Immature natural killer cell (primary cell): ENCODE measurements at regions not wholly inside any gene's neighbourhood (a gene's known extent, or its start where the extent isn't known, plus 50 kb on each side); places are given as distances from the start of the nearest gene placed in this dataset.

Experiments
- DNase-seq, 3 donors: peaks; one replicate each; pipeline ENCODE4 v3.0.0; 2022; ENCODE audit warnings: mixed read lengths in 1 of 3
- H3K27ac Mint-ChIP-seq, 6 donors: one replicate each; pipeline ENCODE4 v1.8.0; 2020; ENCODE audit warnings: mixed read lengths in 6 of 6, mild to moderate bottlenecking in 5 of 6, inconsistent platforms in 4 of 6, moderate library complexity in 3 of 6
- H3K27me3 Mint-ChIP-seq, 3 donors: one replicate each; pipeline ENCODE4 v1.8.0; 2020 to 2021; ENCODE audit warnings: low read depth in 3 of 3, mild to moderate bottlenecking in 3 of 3, mixed read lengths in 3 of 3, moderate library complexity in 3 of 3, inconsistent platforms in 1 of 3
- H3K36me3 Mint-ChIP-seq, 3 donors: one replicate each; pipeline ENCODE4 v1.8.0; 2020; ENCODE audit warnings: mixed read lengths in 3 of 3, inconsistent platforms in 2 of 3, mild to moderate bottlenecking in 2 of 3
- H3K4me1 Mint-ChIP-seq, 2 donors: one replicate each; pipeline ENCODE4 v1.8.0; 2020; ENCODE audit warnings: inconsistent platforms in 2 of 2, mild to moderate bottlenecking in 2 of 2, mixed read lengths in 2 of 2, moderate library complexity in 1 of 2
- H3K4me3 Mint-ChIP-seq, 5 donors: one replicate each; pipeline ENCODE4 v1.8.0; 2020; ENCODE audit warnings: mild to moderate bottlenecking in 5 of 5, mixed read lengths in 5 of 5, inconsistent platforms in 3 of 5, moderate library complexity in 3 of 5
- H3K9me3 Mint-ChIP-seq, 6 donors: one replicate each; pipeline ENCODE4 v1.8.0; 2020; ENCODE audit warnings: mild to moderate bottlenecking in 6 of 6, mixed read lengths in 6 of 6, inconsistent platforms in 4 of 6, moderate library complexity in 3 of 6

DNA sequence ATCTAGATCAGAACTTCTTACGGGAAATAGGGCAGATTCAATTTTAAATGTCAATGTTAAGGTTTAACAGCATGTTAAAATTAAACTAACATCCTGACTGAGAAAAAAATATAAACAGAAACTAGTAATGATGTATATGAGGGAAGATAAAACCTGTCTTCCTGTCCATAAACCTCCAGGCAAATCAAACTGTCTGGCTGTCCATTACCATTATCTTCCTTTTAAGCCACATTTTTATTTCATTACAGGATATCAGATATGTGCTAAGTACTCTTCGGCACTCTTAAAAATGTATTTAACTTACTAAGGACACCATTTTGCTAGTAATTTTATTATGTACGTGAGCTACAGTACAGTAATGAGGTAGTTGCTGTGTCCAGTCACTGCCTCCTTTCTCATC is 1461.7 kb upstream of the ALCAM start:
- H3K27ac Mint-ChIP-seq = no peak overlapping the region
- DNase-seq = no peak
- H3K9me3 Mint-ChIP-seq = peaks cover 0 to 33% (median 14%) of the 10 kb centered on the region in 6 donors
- H3K4me1 Mint-ChIP-seq = no peaks in the 10 kb centered on the region
- H3K27me3 Mint-ChIP-seq = peaks cover 0 to 2% (median 0%) of the 10 kb centered on the region in 3 donors
- no peak overlapping the region for H3K4me3 Mint-ChIP-seq
- no peaks in the 10 kb centered on the region for H3K36me3 Mint-ChIP-seq

DNA sequence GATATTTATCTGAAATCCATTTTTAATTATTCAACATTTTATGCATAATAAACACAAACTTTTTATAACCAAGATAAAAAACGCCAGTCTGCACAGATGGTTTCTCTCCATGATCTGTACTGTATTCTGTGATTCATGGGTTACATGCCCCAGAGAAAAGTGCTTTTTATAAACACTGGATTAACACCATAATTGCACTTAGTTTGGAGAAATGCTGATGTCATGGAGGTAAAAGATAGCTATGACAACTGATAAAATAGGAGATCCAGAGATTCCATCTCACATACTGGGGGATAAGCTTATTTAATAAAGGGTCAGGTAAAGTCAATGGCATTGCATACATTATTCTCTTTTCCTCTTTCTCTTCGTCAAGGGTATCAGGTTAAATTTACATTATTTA is 1460.4 kb upstream of the ALCAM start:
- no peak overlapping the region for H3K27ac Mint-ChIP-seq
- DNase-seq = no peak
- no peak overlapping the region for H3K4me3 Mint-ChIP-seq
- H3K4me1 Mint-ChIP-seq = no peaks in the 10 kb centered on the region
- H3K36me3 Mint-ChIP-seq = no peaks in the 10 kb centered on the region
- H3K9me3 Mint-ChIP-seq = peaks cover 0 to 35% (median 13%) of the 10 kb centered on the region in 6 donors
- peaks cover 0 to 2% (median 0%) of the 10 kb centered on the region in 3 donors for H3K27me3 Mint-ChIP-seq

DNA sequence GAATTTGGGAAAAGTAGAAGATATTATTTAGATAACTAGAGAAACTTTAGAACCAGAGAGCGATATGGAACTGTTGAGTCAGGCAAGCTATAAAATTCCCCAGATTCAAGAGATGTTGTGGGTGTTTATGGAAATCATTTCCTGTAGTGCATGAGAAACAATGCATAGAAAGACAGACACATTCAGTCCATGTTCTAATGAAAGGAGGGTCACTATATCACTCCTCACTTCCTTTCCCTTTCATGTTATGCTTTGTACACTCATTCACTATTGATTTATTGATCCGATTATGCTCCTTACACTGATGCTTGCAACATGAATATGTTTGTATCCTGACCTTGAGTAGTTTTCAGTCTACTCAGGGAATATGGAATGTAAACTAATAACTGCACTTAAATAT is 1459.9 kb upstream of the ALCAM start:
- Mint-ChIP-seq H3K4me1 (no peaks in the 10 kb centered on the region), H3K9me3 (peaks cover 0 to 32% (median 10%) of the 10 kb centered on the region in 6 donors), H3K27ac (no peak overlapping the region), H3K36me3 (no peaks in the 10 kb centered on the region), H3K27me3 (peaks cover 0 to 2% (median 0%) of the 10 kb centered on the region in 3 donors), H3K4me3 (no peak overlapping the region)
- no peak for DNase-seq

DNA sequence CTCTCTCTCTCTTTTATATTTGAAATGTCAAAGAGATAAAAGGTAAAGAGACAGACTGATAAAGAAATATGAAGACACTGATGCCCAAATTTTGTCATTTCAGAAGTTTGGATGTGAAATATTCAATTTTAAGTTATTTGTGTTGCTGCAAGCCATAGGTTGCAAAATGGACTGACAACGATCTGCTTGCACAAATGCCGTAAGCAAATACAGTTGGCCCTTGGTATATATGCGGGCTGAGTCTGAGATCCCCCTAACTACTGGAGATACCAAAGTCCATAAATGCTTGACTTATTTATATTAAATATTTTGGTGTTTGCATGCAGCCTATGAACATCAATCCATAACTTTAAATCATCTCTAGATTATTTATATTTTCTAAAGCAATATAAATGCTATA is 1459.1 kb upstream of the ALCAM start:
- H3K27ac Mint-ChIP-seq = no peak overlapping the region
- H3K9me3 Mint-ChIP-seq = peaks cover 0 to 26% (median 5%) of the 10 kb centered on the region in 6 donors
- peaks cover 0 to 2% (median 0%) of the 10 kb centered on the region in 3 donors for H3K27me3 Mint-ChIP-seq
- H3K4me1 Mint-ChIP-seq = no peaks in the 10 kb centered on the region
- no peaks in the 10 kb centered on the region for H3K36me3 Mint-ChIP-seq
- no peak for DNase-seq
- H3K4me3 Mint-ChIP-seq = no peak overlapping the region

DNA sequence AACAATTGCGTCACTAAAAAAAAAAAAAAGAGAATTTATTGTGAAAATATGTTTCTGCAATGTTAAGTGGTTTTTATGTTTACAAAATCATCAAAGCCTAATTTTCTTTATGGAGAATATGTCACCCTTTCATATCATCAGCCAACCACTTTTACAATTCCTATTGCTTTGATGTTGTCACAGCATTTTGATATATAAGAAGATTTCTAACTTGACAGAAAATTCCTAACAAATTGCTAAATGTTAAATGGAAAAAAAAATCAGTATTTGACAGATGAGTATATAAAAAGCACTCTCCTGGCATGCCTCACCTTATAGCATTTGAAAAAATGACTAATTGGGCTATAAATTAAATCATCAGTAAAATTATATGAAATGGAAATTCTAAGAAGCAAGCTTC is 1457.3 kb upstream of the ALCAM start:
- Mint-ChIP-seq H3K9me3 (peaks cover 0 to 18% (median 2%) of the 10 kb centered on the region in 6 donors), H3K4me1 (no peaks in the 10 kb centered on the region), H3K36me3 (no peaks in the 10 kb centered on the region), H3K27me3 (peaks cover 0 to 2% (median 0%) of the 10 kb centered on the region in 3 donors), H3K27ac (no peak overlapping the region), H3K4me3 (no peak overlapping the region)
- DNase-seq = no peak

DNA sequence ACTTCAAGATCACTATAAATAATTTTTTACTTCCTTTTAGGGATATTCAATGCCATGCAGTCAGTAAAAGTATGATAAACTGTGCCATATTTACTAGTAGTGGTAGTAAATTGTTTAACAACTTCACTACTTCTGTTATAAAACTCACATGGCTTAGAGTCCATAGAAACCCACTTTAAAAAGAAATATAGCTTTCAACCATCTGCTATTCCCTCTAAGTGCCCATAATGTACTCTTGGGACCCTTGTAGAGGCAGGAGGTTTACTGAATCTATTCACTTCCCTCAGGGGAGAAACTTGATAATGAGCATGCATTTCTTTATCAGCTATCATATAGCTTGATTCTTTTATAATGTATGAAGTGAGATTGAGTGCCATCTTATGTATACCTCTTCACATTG is 1448.4 kb upstream of the ALCAM start:
- no peak overlapping the region for H3K4me3 Mint-ChIP-seq
- H3K27ac Mint-ChIP-seq = no peak overlapping the region
- H3K9me3 Mint-ChIP-seq = peaks cover 0 to 2% (median 1%) of the 10 kb centered on the region in 6 donors
- H3K27me3 Mint-ChIP-seq = no peaks in the 10 kb centered on the region
- no peak for DNase-seq
- no peaks in the 10 kb centered on the region for H3K36me3 Mint-ChIP-seq
- H3K4me1 Mint-ChIP-seq = no peaks in the 10 kb centered on the region

DNA sequence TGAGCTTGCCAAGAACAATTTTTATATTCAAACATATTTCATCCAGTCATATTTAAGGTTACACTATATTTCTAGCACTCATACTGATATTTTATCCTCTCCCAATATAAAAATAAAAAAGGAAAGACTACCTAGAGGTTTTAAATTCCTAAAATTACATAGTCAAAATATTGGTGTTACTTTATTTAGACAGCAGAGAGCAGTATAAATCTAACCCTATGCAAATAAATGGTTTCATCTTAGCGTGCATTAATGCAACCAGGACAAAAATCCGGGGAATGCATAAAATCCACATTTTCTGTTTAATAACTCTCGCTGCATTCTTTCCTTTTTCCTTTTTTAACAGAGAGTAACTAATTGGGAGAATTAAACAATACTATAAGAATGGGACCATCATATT is 1447.4 kb upstream of the ALCAM start:
- Mint-ChIP-seq H3K36me3 (no peaks in the 10 kb centered on the region), H3K27ac (no peak overlapping the region), H3K27me3 (no peaks in the 10 kb centered on the region), H3K4me1 (no peaks in the 10 kb centered on the region), H3K4me3 (no peak overlapping the region), H3K9me3 (peaks cover 0 to 5% (median 2%) of the 10 kb centered on the region in 6 donors)
- DNase-seq = no peak

DNA sequence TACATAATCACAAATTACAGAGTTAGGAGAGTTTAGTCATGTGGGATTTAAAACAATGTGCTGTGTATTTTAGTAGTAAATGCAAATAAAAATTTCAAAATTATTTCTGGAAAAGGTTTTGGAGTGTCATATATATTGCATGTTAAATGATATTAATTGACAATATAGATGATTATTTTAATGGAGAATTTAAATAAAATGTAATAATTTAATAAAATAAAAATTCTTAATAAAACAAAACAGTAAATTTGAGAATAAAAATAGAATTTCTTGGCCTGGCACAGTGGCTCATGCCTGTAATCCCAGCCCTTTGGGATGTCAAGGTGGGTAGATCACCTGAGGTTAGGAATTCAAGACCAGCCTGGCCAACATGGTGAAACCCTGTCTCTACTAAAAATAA is 1442.8 kb upstream of the ALCAM start:
- DNase-seq = no peak
- H3K27me3 Mint-ChIP-seq = no peaks in the 10 kb centered on the region
- no peaks in the 10 kb centered on the region for H3K36me3 Mint-ChIP-seq
- H3K4me1 Mint-ChIP-seq = no peaks in the 10 kb centered on the region
- peaks cover 5 to 23% (median 12%) of the 10 kb centered on the region in 6 donors for H3K9me3 Mint-ChIP-seq
- no peak overlapping the region for H3K27ac Mint-ChIP-seq
- no peak overlapping the region for H3K4me3 Mint-ChIP-seq

DNA sequence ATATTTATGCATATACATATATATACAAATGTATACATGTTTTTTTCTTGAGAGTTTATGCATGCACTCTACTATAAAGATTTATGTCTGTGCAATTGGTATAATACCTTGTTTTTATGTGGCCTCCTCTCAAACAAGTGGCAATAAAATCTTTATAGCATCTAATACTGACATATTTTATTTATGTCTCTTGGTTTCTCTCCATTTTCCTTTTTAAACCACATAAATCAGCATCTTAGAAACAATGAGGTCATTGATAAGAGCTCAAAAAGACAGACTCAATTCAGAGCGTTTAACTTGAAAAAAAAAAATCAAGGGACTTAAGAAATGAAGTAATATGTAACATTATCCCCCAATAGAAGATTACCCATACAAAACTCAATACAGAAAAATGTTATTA is 1442.2 kb upstream of the ALCAM start:
- H3K4me3 Mint-ChIP-seq = no peak overlapping the region
- H3K4me1 Mint-ChIP-seq = no peaks in the 10 kb centered on the region
- H3K27me3 Mint-ChIP-seq = no peaks in the 10 kb centered on the region
- no peak overlapping the region for H3K27ac Mint-ChIP-seq
- H3K36me3 Mint-ChIP-seq = no peaks in the 10 kb centered on the region
- DNase-seq = no peak
- H3K9me3 Mint-ChIP-seq = peaks cover 5 to 29% (median 12%) of the 10 kb centered on the region in 6 donors

DNA sequence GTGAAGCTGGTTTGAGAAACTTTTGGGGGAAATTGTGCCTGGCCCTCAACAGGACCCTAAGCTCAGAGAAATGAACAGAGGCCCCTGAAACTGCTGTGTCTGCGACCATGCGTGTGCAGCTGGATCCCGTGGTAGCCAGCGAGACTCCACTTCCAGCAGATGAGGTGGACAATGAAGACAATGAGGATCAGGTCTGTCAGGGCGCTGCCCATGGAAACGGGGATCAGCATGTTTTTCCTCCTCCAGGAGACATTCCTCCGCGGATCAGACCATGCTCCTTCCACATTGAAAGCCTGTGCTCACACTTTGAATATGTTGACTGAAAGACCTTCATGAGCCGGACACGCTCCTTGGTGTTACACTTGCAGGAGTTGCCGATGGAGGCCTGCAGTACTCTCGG is 1439.8 kb upstream of the ALCAM start:
- Mint-ChIP-seq H3K36me3 (no peaks in the 10 kb centered on the region), H3K27ac (no peak overlapping the region)

DNA sequence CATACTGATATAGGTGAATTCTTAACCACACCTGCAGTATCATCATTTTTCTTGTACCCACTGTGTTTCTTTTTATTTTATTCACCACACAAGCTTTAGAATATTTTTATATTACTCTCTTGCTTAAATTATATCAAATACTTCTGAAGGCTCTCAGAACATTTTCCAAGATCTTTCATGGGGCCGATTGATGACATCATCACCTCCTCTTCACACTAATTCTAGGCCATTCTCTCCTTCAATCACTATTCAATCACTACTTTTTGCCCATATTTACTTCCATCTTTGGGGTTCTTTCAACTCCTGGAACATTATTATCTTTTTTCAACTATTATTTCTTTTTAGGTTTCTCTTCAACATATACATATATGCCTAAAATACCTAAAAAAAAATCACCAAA is 1438.8 kb upstream of the ALCAM start:
- H3K4me1 Mint-ChIP-seq = no peaks in the 10 kb centered on the region
- DNase-seq = no peak
- H3K27ac Mint-ChIP-seq = no peak overlapping the region
- H3K4me3 Mint-ChIP-seq = no peak overlapping the region
- H3K27me3 Mint-ChIP-seq = no peaks in the 10 kb centered on the region
- H3K36me3 Mint-ChIP-seq = no peaks in the 10 kb centered on the region
- H3K9me3 Mint-ChIP-seq = peaks cover 6 to 30% (median 17%) of the 10 kb centered on the region in 6 donors

More for the DNA sequence above, 1439.8 kb upstream of the ALCAM start:
- Mint-ChIP-seq H3K4me1 (no peaks in the 10 kb centered on the region), H3K4me3 (no peak overlapping the region), H3K9me3 (peaks cover 6 to 30% (median 18%) of the 10 kb centered on the region in 6 donors), H3K27me3 (no peaks in the 10 kb centered on the region)
- DNase-seq = no peak

DNA sequence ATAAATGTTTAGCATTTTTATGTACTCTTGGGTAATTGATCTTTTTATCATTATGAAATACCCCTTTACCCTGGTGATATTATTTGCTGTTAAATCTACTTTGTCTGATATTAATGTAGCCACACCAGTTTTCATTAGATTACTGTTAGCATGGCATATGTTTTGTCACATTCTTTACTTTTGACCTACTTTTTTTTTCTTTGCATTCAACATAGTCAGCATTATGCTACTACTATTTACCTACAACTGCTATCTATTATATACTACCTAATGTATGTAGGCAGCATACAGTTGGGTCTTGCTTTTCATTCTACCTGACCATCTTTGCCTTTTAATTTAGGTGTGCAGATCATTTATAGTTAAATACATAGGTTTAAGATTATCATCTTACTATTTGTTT is 1429.6 kb upstream of the ALCAM start:
- no peak overlapping the region for H3K4me3 Mint-ChIP-seq
- H3K9me3 Mint-ChIP-seq = peaks cover 4 to 16% (median 14%) of the 10 kb centered on the region in 6 donors
- H3K27me3 Mint-ChIP-seq = no peaks in the 10 kb centered on the region
- no peaks in the 10 kb centered on the region for H3K36me3 Mint-ChIP-seq
- no peak overlapping the region for H3K27ac Mint-ChIP-seq
- H3K4me1 Mint-ChIP-seq = no peaks in the 10 kb centered on the region
- no peak for DNase-seq

DNA sequence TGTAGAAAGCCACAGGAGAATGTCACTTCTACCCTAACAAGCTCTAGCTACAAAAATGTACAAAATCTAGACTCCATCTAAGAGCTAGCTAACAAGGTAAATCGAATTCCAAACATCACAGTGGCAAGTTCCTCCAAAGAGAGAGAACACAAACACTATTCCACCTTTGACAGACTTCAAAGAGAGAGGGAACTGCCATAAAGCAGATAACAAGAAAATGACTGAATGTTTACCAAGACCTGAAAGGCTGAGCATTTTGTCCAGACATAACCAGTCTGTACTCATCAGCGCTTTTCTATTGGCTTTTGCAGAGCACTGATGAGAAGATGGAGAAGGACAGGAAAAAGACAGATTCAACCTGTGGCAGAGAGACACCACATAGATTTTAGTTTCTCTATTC is 1419.6 kb upstream of the ALCAM start:
- Mint-ChIP-seq H3K36me3 (no peaks in the 10 kb centered on the region), H3K4me3 (no peak overlapping the region), H3K4me1 (no peaks in the 10 kb centered on the region), H3K27me3 (no peaks in the 10 kb centered on the region), H3K27ac (no peak overlapping the region), H3K9me3 (peaks cover 0 to 14% (median 3%) of the 10 kb centered on the region in 6 donors)
- no peak for DNase-seq

DNA sequence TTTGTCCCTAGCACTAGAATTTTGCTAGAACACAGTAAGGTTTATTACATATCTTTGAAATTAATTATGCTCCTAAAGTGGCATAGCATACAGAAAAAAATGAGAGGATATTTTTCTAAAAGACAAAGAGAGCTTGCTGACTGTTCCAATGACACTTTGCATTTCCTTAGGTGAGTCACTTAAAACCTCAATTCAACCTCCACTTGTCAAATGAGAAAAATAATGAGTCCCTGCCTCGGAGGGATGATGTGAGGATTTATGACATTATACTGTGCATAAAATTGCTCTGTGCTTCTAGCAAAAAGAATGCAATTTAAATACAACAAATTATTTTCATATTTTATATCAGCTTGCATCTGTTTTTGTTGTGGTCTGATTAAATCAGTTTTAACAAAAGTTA is 1417.0 kb upstream of the ALCAM start:
- no peaks in the 10 kb centered on the region for H3K36me3 Mint-ChIP-seq
- no peak for DNase-seq
- H3K9me3 Mint-ChIP-seq = peaks cover 4 to 12% (median 9%) of the 10 kb centered on the region in 6 donors
- H3K27ac Mint-ChIP-seq = no peak overlapping the region
- no peaks in the 10 kb centered on the region for H3K27me3 Mint-ChIP-seq
- no peak overlapping the region for H3K4me3 Mint-ChIP-seq
- H3K4me1 Mint-ChIP-seq = no peaks in the 10 kb centered on the region

DNA sequence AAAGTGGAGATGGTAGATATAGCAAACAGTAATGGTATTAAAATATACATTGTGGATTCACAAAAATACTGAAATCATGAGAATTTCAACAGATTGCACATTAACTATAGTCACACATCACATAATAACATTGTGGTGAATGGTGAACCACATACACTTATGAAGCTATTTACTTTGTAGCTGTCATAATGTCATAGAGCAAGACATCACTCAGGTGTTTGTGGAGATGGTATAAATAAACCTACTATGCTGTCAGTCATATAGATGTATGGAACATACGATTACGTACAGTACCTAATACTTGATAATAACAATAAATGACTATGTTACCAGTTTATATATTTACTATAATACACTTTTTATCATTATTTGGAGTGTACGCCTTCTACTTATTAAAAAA is 1416.0 kb upstream of the ALCAM start:
- H3K27me3 Mint-ChIP-seq = no peaks in the 10 kb centered on the region
- no peak for DNase-seq
- no peaks in the 10 kb centered on the region for H3K4me1 Mint-ChIP-seq
- H3K4me3 Mint-ChIP-seq = no peak overlapping the region
- peaks cover 4 to 16% (median 9%) of the 10 kb centered on the region in 6 donors for H3K9me3 Mint-ChIP-seq
- H3K36me3 Mint-ChIP-seq = peaks cover 0 to 2% (median 0%) of the 10 kb centered on the region in 3 donors
- no peak overlapping the region for H3K27ac Mint-ChIP-seq
